Umbilical cord (tissue), 1 donor: ENCODE measurements at regions not wholly inside any gene's neighbourhood (a gene's known extent, or its start where the extent isn't known, plus 50 kb on each side); places are given as distances from the start of the nearest gene placed in this dataset.
A peak's percentile ranks its signal among the peaks of the same experiment; 100 is the strongest.

ENCODE experiments used
- DNase-seq: peaks from one replicate; pipeline ENCODE4 v3.0.0-alpha.2; 2015; ENCODE audit warnings: low spot score

- DNase-seq, result no peak
These were observed 327.6 kb upstream of the NECTIN3 start for GRCh38 chr3:110743984-110744383.

- DNase-seq, result no peak
These were observed 326.9 kb upstream of the NECTIN3 start for GRCh38 chr3:110744723-110745122.

- no peak for DNase-seq
These were observed 322.6 kb upstream of the NECTIN3 start for GRCh38 chr3:110749006-110749405.

- no peak for DNase-seq
These were observed 321.4 kb upstream of the NECTIN3 start for GRCh38 chr3:110750201-110750600.

GRCh38 chr3:110752307-110752706 is 319.3 kb upstream of the NECTIN3 start:
- peak; percentile 61 for DNase-seq

DNA sequence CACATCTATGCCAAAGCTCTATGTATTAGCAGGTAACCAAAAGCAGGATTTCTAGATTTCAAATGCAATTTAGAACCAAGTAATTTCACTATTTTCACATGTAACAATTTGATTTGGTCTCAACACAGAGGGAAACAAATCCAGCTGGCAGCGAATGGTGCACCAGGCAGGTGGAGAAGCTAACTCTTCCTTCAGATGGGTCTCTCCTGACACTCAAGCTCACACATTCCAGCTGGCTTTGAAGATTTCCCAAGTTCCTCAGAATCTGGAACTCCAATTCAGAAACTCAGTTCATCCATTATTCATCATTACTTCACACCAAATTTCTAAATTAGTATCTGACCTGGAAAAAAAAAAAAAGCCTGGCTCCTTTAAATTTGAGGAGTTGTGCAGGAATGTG is 318.1 kb upstream of the NECTIN3 start:
- no peak for DNase-seq

GRCh38 chr3:110754212-110754916 is 317.3 kb upstream of the NECTIN3 start:
- no peak for DNase-seq

DNA sequence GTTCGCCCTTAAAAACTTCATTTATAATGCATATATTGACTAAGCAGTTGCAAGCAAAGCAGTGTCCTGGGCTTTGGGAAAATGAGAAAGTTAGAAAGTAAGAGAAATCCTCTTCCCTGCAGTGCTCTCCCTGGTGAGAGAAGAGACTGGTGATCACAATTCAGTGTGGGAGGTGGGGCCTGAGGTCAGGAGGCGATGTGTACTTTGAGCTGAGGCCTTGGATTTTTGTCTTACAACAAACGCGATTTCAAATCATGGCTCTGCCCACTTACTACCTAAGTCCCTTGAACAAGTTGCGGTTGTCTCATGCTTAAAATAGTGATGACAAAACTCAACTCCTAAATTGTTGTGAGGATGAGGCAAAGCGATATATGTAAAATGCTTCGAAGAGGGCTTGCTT is 316.3 kb upstream of the NECTIN3 start:
- no peak for DNase-seq

GRCh38 chr3:110756705-110757104 is 314.9 kb upstream of the NECTIN3 start:
- no peak for DNase-seq

GRCh38 chr3:110758208-110758607 is 313.4 kb upstream of the NECTIN3 start:
- no peak for DNase-seq

DNA sequence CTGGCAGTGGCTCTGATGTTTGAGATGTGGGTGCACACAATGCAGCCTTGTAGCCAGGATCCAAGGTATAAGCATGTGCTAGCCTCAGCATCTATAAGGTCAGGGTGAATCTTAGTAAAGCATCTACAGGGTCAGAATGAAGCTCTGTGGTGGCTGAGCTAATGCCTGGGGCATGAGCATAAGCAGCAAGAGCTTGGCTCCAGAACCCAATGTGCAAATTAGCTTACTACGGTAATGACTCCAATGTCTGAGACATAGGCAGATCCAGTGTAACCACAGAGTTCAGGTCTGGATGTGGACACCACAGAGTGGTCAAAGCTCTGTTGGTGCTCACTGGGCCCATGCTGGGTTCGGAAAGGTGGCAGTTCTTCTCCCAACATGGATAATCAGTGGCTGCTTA is 304.5 kb upstream of the NECTIN3 start:
- DNase-seq, result no peak

DNA sequence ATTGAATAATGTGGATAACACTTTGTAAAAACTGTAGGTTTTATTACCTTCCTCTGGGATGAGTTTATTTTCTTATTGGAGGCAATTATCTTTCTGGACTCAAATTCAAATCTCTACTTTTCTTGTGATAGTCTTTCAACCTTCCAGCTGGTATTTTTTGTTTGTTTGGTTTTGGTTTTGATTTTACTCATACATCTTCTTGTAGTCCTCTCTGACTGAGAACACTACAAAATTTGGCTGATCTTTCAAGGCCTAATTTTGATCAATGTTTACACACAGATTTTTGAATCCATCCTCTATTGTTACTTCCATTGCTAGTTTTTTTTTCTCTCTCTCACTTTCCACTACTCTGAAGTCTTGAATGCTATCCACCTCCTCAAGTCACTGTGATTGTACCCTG is 303.8 kb upstream of the NECTIN3 start:
- DNase-seq, result no peak

GRCh38 chr3:110773413-110773954 is 298.1 kb upstream of the NECTIN3 start:
- peak; percentile 92 for DNase-seq

DNA sequence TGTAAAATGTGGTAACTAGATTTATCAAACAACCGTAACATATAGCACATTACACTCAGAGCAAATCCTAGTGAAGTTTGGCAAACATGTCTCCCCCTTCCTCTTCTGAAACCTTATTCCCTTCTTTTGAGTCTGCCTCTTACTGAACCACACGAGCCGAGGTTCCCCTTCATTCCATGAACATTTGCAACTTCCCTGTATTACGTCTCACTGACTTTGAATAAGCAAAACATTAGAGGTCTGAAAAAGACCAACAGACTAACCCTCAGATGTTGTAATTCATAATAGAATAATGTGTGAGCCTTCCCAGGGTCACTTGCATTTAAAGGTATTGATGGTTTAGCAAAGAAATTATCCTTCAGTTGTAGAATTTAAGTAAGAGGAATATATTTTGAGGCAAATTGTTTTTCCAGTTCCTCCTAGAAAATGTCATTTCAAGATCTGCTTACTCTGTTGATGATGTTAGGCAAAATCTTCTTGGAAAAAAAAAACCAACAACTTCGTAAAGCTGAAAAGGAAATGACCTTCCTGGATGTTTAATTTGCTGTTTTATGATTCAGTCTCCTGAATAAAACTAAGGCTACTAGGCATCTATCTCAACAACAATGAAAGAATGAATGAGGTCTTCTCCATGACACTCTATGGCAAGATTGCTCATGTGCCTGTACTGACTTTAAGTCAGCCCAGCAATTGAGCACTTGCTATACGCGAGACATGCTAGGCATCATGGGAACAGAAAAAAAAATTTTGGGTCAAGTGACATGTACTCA is 296.9 kb upstream of the NECTIN3 start:
- no peak for DNase-seq

DNA sequence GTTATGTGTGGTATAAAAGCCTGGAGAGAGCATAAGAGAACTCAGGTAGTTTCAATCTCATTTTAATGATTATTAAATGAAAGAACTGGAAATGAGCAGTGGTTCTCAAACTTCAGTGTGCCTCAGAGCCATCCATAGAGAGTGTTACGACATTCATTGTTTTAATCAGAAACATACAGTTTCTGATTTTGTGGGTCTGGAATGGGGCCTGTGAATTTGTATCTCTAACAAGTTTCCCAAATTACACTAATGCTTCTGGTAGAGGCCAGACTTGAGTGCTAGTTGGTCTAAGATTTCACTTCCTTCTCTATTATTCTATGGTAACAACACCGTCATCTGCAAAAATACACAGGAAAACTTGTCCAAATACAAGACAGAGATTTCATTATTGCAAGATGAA is 292.0 kb upstream of the NECTIN3 start:
- DNase-seq, result no peak

DNA sequence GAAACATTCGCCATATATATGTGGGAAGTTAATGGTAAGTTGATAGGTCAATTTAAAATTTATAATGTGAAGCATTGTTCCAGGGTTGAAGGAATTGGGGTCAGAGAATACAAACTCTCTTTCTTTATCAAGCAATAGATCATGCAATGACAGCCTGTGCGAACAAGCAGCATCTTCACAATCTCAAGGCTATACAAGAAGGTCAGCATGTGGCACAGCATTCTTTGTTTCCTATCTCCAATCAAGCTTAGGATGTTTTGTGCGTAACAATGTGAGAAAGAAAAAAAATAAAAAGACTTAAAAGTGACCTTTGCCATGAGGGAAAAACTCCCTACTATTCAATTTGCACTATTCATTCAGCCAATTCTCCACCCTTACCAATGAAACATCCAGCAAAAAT is 288.1 kb upstream of the NECTIN3 start:
- no peak for DNase-seq

DNA sequence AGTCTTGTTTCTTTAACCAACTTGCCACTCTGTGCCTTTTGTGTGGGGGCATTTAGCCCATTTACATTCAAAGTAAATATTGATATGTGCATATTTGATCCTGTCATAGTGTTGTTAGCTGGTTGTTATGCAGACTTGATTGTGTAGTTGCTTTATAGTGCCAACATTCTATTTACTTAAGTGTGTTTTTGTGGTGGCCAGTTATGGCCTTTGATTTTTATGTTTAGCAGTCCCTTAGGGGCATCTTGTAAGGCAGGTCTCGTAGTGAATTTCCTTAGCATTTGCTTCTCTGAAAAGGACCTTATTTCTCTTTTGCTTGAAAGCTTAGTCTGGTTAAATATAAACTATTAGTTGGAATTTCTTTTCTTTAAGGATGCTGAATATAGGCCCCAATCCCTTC is 282.8 kb upstream of the NECTIN3 start:
- no peak for DNase-seq

DNA sequence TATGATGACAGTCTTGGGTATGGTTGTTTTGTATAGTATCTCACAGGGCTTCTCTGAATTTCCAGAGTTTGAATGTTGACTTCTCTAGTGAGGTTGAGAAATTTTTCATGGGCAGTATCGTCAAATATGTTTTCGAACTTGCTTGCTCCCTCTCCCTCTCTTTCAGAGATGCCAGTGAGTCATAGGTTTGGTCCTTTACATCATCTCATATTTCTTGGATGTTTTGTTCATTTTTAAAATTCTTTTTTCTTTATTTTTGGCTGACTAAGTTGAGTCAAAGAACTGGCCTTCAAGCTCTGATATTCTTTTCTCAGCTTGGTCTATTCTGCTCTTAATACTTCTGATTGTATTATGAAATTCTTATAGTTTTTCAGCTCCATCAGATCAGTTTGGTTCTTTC is 282.3 kb upstream of the NECTIN3 start:
- DNase-seq, result no peak

DNA sequence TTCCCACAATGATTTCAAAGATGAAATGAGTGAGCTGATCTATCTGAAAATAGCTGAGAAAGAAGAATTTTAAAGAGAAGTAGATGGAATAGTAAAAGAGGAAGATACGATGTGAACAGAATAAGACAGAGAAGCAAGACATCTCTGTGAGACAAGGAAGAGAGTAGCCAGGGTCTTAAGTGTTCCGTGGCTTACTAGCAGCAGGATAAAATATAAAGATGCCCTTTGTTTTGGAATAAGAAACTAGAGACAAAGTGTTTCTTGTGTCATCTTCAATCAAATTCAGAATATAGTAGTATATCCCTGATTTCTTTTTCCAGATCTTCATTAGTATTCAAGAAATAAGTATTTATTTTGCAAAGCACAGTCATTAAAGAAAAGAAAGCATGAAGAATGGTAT is 281.0 kb upstream of the NECTIN3 start:
- peak; percentile 28 for DNase-seq

- no peak for DNase-seq
These were observed 279.5 kb upstream of the NECTIN3 start for GRCh38 chr3:110791995-110792686.

GRCh38 chr3:110793611-110794010 is 278.0 kb upstream of the NECTIN3 start:
- no peak for DNase-seq

GRCh38 chr3:110795163-110795562 is 276.5 kb upstream of the NECTIN3 start:
- DNase-seq, result no peak
